Body of pancreas (tissue), 4 donors: ENCODE measurements at regions not wholly inside any gene's neighbourhood (a gene's known extent, or its start where the extent isn't known, plus 50 kb on each side); places are given as distances from the start of the nearest gene placed in this dataset.
"Not testable (repeated sequence)": the region's sequence is repeated elsewhere in the genome, so short reads cannot be mapped to it uniquely, and the experiment has no call there.

Experiments
- ATAC-seq: fragments of 150-250 bp; one replicate; pipeline ENCODE4 v1.9.1; 2016
- DNase-seq, 4 donors: peaks; one replicate each; pipeline ENCODE4 v3.0.0-alpha.2; 2019
- H3K27ac ChIP-seq, 4 donors: fragments of 200-600 bp; sonication (generic); 1 replicate in 3 of 4; 2 replicates in 1 of 4; pipeline versions ENCODE4 v1.5.1 to v1.6.1; 2016 to 2019; ENCODE audit warnings: mild to moderate bottlenecking in 1 of 4, mixed read lengths in 1 of 4, moderate library complexity in 1 of 4
- H3K27me3 ChIP-seq, 2 donors: fragments of 200-600 bp; sonication (generic); one replicate each; pipeline ENCODE4 v1.6.0; 2016; ENCODE audit warnings: mild to moderate bottlenecking in 1 of 2
- H3K36me3 ChIP-seq, 2 donors: fragments of 200-600 bp; sonication (generic); replicated peaks in 1 of 2; 2 replicates each; pipeline ENCODE4 v1.5.1; 2016; ENCODE audit warnings: low read depth in 2 of 2; ENCODE audit not compliant: insufficient read depth in 1 of 2
- H3K4me1 ChIP-seq: fragments of 200-600 bp; sonication (generic); one replicate; pipeline ENCODE4 v1.6.0; 2016
- H3K4me3 ChIP-seq, 2 donors: fragments of 200-600 bp; sonication (generic); 1 replicate in 1 of 2; 2 replicates in 1 of 2; pipeline ENCODE4 v1.5.1; 2016 to 2019
- H3K9me3 ChIP-seq, 3 donors: fragments of 200-600 bp; sonication (generic); 1 replicate in 2 of 3; 2 replicates in 1 of 3; pipeline ENCODE4 v1.5.1; 2016
- POLR2A ChIP-seq, 3 donors: fragments of 450-650 bp; IDR thresholded peaks; one replicate each; pipeline ENCODE4 v1.6.1; 2016; ENCODE audit warnings: antibody characterized with exemption in 3 of 3, mild to moderate bottlenecking in 2 of 3
- WGBS, 2 donors: methylation state at CpG; one replicate each; pipeline ENCODE4 v1.1.5; 2017; 5-methylcytosine and 5-hydroxymethylcytosine counted together
- intact Hi-C: fragments of 100-400 bp; cut with DNase I; formaldehyde crosslinking; loops from one replicate; pipeline ENCODE4 v1.15.1; 2023
- TF ChIP-seq, protein P1 (sequence below), 7 experiments: fragments of 450-650 bp in 4 of 7; fragments of 200-600 bp in 3 of 7; sonication (generic) in 3 of 7; IDR thresholded peaks; one replicate each; pipeline ENCODE4 v1.5.1; 2016 to 2019; ENCODE audit warnings: antibody characterized with exemption in 7 of 7

DNA sequence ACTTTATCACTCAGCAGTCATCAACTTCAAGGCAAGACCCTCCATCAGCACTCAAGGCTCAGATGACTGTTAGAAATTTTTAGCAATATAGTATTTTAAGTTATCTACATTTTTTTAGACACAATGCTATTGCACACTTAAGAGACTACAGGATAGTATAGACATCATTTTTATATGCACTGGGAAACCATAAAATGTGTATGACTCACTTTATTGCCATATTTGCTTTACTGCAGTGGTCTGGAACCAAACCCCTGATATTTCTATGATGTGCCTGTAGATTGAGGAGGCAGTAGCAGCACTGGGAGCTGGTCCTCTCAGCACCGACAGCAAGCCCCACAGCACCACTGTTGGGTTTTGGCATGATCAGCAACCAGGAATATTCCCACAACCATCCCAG lies 264.8 kb upstream of the HNRNPA3 start:
- DNase-seq (no peak), ATAC-seq (no peak)
- no peaks in the 10 kb centered on the region for H3K27me3 ChIP-seq
- H3K4me3 ChIP-seq: no peak overlapping the region
- H3K4me1 ChIP-seq: no peaks in the 10 kb centered on the region
- intact Hi-C loops: no loop called here
- TF ChIP-seq, protein P1, sequence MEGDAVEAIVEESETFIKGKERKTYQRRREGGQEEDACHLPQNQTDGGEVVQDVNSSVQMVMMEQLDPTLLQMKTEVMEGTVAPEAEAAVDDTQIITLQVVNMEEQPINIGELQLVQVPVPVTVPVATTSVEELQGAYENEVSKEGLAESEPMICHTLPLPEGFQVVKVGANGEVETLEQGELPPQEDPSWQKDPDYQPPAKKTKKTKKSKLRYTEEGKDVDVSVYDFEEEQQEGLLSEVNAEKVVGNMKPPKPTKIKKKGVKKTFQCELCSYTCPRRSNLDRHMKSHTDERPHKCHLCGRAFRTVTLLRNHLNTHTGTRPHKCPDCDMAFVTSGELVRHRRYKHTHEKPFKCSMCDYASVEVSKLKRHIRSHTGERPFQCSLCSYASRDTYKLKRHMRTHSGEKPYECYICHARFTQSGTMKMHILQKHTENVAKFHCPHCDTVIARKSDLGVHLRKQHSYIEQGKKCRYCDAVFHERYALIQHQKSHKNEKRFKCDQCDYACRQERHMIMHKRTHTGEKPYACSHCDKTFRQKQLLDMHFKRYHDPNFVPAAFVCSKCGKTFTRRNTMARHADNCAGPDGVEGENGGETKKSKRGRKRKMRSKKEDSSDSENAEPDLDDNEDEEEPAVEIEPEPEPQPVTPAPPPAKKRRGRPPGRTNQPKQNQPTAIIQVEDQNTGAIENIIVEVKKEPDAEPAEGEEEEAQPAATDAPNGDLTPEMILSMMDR (IDR thresholded peaks at IDR 0.05): no peak
- no peak for TF ChIP-seq POLR2A (IDR thresholded peaks at IDR 0.05)
- no peaks in the 10 kb centered on the region for H3K9me3 ChIP-seq
- H3K36me3 ChIP-seq: no peaks in the 10 kb centered on the region
- H3K27ac ChIP-seq: no peak overlapping the region
- WGBS, 2 donors: 69 to 80% methylated on average over 1 of the region's 1 CpG

DNA sequence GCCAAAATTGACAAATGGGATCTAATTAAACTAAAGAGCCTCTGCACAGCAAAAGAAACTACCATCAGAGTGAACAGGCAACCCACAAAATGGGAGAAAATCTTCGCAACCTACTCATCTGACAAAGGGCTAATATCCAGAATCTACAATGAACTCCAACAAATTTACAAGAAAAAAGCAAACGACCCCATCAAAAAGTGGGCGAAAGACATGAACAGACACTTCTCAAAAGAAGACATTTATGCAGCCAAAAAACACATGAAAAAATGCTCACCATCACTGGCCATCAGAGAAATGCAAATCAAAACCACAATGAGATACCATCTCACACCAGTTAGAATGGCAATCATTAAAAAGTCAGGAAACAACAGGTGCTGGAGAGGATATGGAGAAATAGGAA lies 261.4 kb upstream of the HNRNPA3 start:
- H3K4me3 ChIP-seq, DNase-seq, H3K27ac ChIP-seq, ATAC-seq, H3K9me3 ChIP-seq, H3K4me1 ChIP-seq, H3K36me3 ChIP-seq, H3K27me3 ChIP-seq, intact Hi-C loops: not testable (repeated sequence)
- 77 to 91% methylated on average over 3 of the region's 3 CpGs for WGBS, 2 donors

DNA sequence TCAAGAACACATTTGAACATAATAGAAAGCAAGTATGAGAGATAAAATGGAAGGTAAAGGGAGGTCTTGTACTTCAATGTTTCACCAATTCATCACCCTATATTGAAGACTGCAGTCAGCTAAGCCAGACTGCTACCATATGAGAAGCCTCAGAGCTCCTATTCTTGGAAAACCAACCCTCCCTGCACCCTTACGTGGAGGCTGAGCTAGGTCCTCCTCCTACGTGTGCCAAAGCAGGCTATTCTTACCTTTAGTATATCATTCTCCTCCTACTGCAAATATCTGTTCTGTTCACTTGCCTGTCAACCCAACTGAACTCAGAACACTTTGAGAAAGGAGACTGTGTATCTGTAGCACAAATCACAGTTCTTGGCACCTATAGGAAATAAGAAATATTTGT lies 255.8 kb upstream of the HNRNPA3 start:
- Histone ChIP-seq H3K27me3 (no peaks in the 10 kb centered on the region), H3K4me1 (no peaks in the 10 kb centered on the region), H3K27ac (no peak overlapping the region), H3K9me3 (no peaks in the 10 kb centered on the region), H3K4me3 (no peak overlapping the region), H3K36me3 (no peaks in the 10 kb centered on the region)
- DNase-seq (no peak), ATAC-seq (no peak)
- intact Hi-C loops: no loop called here
- no peak for TF ChIP-seq POLR2A (IDR thresholded peaks at IDR 0.05)
- TF ChIP-seq, protein P1 (IDR thresholded peaks at IDR 0.05): no peak
- WGBS, 2 donors: 34 to 39% methylated on average over 2 of the region's 2 CpGs

DNA sequence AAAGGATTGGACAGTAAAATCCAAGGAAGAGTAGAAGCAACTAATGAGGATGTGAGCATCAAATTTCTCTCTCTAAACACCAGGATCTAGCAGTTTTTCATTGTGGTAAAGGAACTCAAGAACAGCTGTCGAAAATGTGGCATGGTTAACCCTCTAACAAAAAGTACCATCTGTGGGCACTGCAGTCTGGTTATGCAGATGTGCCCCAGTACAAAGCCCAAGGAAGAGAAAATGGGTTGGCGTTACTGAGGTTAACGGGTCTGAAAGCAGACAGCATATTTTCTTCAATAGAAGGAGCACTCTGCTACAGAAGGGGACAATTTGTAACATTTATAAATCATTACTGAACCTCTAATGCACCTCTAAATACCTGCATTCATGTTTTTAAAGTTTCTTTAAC lies 253.0 kb upstream of the HNRNPA3 start:
- WGBS, 2 donors: 59 to 63% methylated on average over 3 of the region's 3 CpGs
- Histone ChIP-seq H3K27me3 (no peaks in the 10 kb centered on the region), H3K27ac (no peak overlapping the region), H3K9me3 (no peaks in the 10 kb centered on the region), H3K4me3 (no peak overlapping the region), H3K36me3 (no peaks in the 10 kb centered on the region), H3K4me1 (no peaks in the 10 kb centered on the region)
- TF ChIP-seq, protein P1 (IDR thresholded peaks at IDR 0.05): no peak
- TF ChIP-seq POLR2A (IDR thresholded peaks at IDR 0.05): no peak
- DNase-seq (no peak), ATAC-seq (no peak)
- intact Hi-C loops: no loop called here

- Histone ChIP-seq H3K4me3 (no peak overlapping the region), H3K27ac (no peak overlapping the region), H3K4me1 (no peaks in the 10 kb centered on the region), H3K27me3 (no peaks in the 10 kb centered on the region), H3K36me3 (no peaks in the 10 kb centered on the region), H3K9me3 (no peaks in the 10 kb centered on the region)
- WGBS, 2 donors: 55 to 71% methylated on average over 2 of the region's 2 CpGs
- DNase-seq: no peak
- no peak for TF ChIP-seq POLR2A (IDR thresholded peaks at IDR 0.05)
- TF ChIP-seq, protein P1 (IDR thresholded peaks at IDR 0.05): no peak
- ATAC-seq: no peak
- intact Hi-C loops: no loop called here
These were observed 252.5 kb upstream of the HNRNPA3 start for GRCh38 chr2:176960061-176960460.
